ENCODE measurements at regions not wholly inside any gene's neighbourhood (a gene's known extent, or its start where the extent isn't known, plus 50 kb on each side); places are given as distances from the start of the nearest gene placed in this dataset.
"Not testable (repeated sequence)": the region's sequence is repeated elsewhere in the genome, so short reads cannot be mapped to it uniquely, and the experiment has no call there.

- no peak for DNase-seq
Observed at GRCh38 chrX:15114743-15115566, 154.9 kb downstream of the ASB9 start.

- no peak for DNase-seq
Observed at GRCh38 chrX:15107367-15107988, 162.4 kb downstream of the ASB9 start.

- no peak for DNase-seq
Observed at GRCh38 chrX:15098505-15098904, 171.4 kb downstream of the ASB9 start.

- DNase-seq, result no peak
Observed at GRCh38 chrX:15087747-15088146, 182.1 kb downstream of the ASB9 start.

- no peak for DNase-seq
Observed at GRCh38 chrX:15073313-15073712, 196.6 kb downstream of the ASB9 start.

- no peak for DNase-seq
Observed at GRCh38 chrX:15072880-15073279, 197.0 kb downstream of the ASB9 start.

GRCh38 chrX:15072259-15072658 is 197.6 kb downstream of the ASB9 start:
- DNase-seq, result no peak

- no peak for DNase-seq
Observed at GRCh38 chrX:15059474-15059873, 186.3 kb downstream of the MOSPD2 start.

- DNase-seq, result no peak
Observed at GRCh38 chrX:15056044-15056443, 182.8 kb downstream of the MOSPD2 start.

GRCh38 chrX:15055146-15055930 is 182.1 kb downstream of the MOSPD2 start:
- DNase-seq, result no peak

- no peak for DNase-seq
Observed at GRCh38 chrX:15050395-15050794, 177.2 kb downstream of the MOSPD2 start.

GRCh38 chrX:15043538-15043937 is 170.3 kb downstream of the MOSPD2 start:
- DNase-seq, result no peak

- no peak for DNase-seq
Observed at GRCh38 chrX:15033917-15034316, 160.7 kb downstream of the MOSPD2 start.

- DNase-seq, result no peak
Observed at GRCh38 chrX:15017491-15017890, 144.3 kb downstream of the MOSPD2 start.

GRCh38 chrX:15016051-15016450 is 142.8 kb downstream of the MOSPD2 start:
- DNase-seq, result no peak

- no peak for DNase-seq
Observed at GRCh38 chrX:15014281-15014680, 141.1 kb downstream of the MOSPD2 start.

GRCh38 chrX:15013461-15013860 is 140.2 kb downstream of the MOSPD2 start:
- no peak for DNase-seq

GRCh38 chrX:14997271-14997670 is 124.0 kb downstream of the MOSPD2 start:
- DNase-seq, result no peak

GRCh38 chrX:14984425-14984824 is 111.2 kb downstream of the MOSPD2 start:
- not testable (repeated sequence) for DNase-seq

Data from activated CD8-positive, alpha-beta memory T cell treated with anti-CD3 and anti-CD28 coated beads, Interleukin-2, amount 50 U/mL, for 48 hours (primary cell).